ENCODE measurements at regions not wholly inside any gene's neighbourhood (a gene's known extent, or its start where the extent isn't known, plus 50 kb on each side); places are given as distances from the start of the nearest gene placed in this dataset.

DNA sequence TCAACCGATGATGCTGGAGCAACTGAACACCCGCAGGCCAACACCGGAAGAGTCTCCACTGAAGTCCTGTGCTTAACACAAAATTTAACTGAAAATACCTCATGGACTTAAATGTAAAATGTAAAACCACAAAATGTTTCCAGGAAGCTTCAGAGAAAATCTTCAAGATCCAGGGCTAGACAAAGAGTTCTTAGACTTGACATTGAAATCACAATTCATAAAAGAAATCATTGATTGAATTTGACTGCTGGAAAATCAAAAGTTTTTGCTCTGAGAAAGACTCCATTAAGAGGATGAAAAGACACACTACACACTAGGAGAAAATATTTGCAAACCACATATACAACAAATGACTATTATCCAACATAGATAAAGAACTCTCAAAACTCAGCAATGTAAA, 234.7 kb upstream of the PPP2R2D start:
- no peak for DNase-seq (ENCODE audit: low read depth, low spot score)
- POLR2A ChIA-PET = no interaction called here
- TF ChIP-seq, protein P1, sequence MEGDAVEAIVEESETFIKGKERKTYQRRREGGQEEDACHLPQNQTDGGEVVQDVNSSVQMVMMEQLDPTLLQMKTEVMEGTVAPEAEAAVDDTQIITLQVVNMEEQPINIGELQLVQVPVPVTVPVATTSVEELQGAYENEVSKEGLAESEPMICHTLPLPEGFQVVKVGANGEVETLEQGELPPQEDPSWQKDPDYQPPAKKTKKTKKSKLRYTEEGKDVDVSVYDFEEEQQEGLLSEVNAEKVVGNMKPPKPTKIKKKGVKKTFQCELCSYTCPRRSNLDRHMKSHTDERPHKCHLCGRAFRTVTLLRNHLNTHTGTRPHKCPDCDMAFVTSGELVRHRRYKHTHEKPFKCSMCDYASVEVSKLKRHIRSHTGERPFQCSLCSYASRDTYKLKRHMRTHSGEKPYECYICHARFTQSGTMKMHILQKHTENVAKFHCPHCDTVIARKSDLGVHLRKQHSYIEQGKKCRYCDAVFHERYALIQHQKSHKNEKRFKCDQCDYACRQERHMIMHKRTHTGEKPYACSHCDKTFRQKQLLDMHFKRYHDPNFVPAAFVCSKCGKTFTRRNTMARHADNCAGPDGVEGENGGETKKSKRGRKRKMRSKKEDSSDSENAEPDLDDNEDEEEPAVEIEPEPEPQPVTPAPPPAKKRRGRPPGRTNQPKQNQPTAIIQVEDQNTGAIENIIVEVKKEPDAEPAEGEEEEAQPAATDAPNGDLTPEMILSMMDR (IDR thresholded peaks at IDR 0.05; ENCODE audit: insufficient read depth, low read length, missing control alignments) = no peak
- no peak overlapping the region for H3K4me3 ChIP-seq (ENCODE audit: low read depth, low read length)
- CTCF ChIA-PET = no interaction called here

DNA sequence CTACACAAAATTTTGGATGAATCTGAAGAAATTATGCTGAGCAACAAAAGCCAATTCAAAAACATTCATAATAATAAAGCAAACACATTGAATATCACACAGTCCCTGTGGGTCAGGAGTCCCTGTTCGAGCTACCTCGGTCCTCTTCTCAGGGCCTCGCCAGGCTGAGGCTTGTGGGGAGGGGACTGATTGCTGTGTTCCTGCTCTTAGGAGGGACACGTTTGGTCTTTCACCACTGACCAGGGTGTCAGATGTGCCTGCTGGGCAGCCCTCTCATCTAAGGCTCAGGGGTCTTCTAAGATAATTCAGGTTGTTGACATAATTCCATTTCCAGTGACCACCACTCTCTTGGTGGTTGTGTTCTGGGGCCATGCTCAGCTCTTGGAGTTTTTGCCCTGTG, 233.8 kb upstream of the PPP2R2D start:
- TF ChIP-seq, protein P1 (IDR thresholded peaks at IDR 0.05; ENCODE audit: insufficient read depth, low read length, missing control alignments) = no peak
- DNase-seq (ENCODE audit: low read depth, low spot score) = no peak
- POLR2A ChIA-PET = no interaction called here
- CTCF ChIA-PET = no interaction called here
- H3K4me3 ChIP-seq (ENCODE audit: low read depth, low read length) = no peak overlapping the region

DNA sequence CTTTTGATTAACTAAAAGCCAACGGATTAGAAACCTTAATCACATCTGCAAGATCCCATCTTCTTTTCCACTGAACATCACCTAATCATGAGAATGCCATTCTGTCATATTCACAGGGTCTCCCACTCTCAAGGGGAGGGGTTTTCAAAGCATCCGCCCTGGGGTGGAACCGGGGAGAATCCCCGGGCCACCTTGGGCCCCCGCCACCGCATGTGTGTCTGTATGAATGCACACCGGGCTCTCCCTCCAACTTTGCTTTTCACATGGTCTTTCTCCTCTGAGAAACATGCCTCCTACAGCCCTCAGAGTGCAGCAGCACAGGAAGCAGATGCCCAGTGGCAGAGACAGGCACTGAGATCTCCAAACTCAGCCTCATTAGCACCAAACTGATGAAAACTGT, 233.2 kb upstream of the PPP2R2D start:
- TF ChIP-seq, protein P1 (IDR thresholded peaks at IDR 0.05; ENCODE audit: insufficient read depth, low read length, missing control alignments) = no peak
- no peak overlapping the region for H3K4me3 ChIP-seq (ENCODE audit: low read depth, low read length)
- DNase-seq (ENCODE audit: low read depth, low spot score) = no peak
- CTCF ChIA-PET = no interaction called here
- POLR2A ChIA-PET = no interaction called here

DNA sequence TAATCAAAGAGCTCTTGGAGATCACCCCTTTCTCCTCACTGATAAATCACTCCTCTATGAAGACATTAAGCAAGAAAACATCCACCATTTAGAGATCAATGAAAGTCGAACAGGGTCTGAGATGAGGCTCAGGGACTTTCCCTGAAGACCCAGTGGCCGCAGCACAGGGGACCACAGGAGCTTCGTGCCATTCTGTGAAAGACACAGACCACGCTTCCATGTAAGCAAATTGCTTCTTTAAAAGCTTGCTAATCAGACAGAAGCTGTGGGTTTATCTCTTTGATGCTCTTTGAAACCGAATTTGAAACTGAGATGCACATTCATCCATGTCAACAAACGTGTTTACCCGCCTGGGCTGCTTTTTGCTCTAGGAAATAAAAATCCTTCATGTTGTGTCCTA, 231.9 kb upstream of the PPP2R2D start:
- CTCF ChIA-PET = no interaction called here
- no peak overlapping the region for H3K4me3 ChIP-seq (ENCODE audit: low read depth, low read length)
- DNase-seq (ENCODE audit: low read depth, low spot score) = no peak
- TF ChIP-seq, protein P1 (IDR thresholded peaks at IDR 0.05; ENCODE audit: insufficient read depth, low read length, missing control alignments) = no peak
- POLR2A ChIA-PET = no interaction called here

DNA sequence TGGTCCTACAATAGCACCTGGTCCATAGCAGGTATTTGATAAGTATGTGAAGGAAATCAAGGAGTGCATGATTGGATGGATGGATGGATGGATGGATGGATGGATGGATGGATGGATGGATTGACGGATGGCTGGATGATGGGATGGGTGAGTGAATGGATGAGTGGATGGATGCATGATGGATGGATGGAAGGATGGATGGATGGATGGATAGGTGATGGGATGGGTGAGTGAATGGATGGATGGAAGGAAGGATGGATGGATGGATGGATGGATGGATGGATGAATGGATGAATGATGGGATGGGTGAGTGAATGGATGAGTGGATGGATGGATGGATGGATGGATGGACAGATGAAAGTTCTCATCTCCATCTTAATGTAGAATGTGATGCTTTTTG, 231.0 kb upstream of the PPP2R2D start:
- TF ChIP-seq, protein P1 (IDR thresholded peaks at IDR 0.05; ENCODE audit: insufficient read depth, low read length, missing control alignments) = no peak
- DNase-seq (ENCODE audit: low read depth, low spot score) = no peak
- CTCF ChIA-PET = no interaction called here
- POLR2A ChIA-PET = no interaction called here
- no peak overlapping the region for H3K4me3 ChIP-seq (ENCODE audit: low read depth, low read length)

DNA sequence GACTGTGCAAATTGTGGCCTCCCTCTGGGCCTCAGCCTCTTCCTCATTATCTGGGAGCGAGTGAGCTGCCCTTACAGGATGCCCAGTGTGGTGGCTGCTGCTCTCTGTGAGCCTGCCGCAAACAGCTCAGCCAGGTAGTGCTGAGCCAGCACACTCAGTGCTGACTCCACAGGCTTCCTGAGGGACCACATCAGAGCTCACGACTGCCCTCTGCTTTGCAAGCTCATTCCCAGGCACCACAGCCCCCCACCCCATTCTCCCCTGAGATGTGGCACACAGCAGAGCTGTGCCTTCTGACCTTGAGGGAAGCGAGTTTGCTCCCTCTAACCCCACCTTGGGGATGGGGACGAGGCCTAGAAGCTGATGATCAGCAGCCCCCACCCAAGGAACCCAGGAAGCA, 230.5 kb upstream of the PPP2R2D start:
- no peak overlapping the region for H3K4me3 ChIP-seq (ENCODE audit: low read depth, low read length)
- DNase-seq (ENCODE audit: low read depth, low spot score) = no peak
- TF ChIP-seq, protein P1 (IDR thresholded peaks at IDR 0.05; ENCODE audit: insufficient read depth, low read length, missing control alignments) = no peak
- POLR2A ChIA-PET = no interaction called here
- CTCF ChIA-PET = no interaction called here
